ENCODE measurements at regions not wholly inside any gene's neighbourhood (a gene's known extent, or its start where the extent isn't known, plus 50 kb on each side); places are given as distances from the start of the nearest gene placed in this dataset.
"Not testable (repeated sequence)": the region's sequence is repeated elsewhere in the genome, so short reads cannot be mapped to it uniquely, and the experiment has no call there.

- no peak for DNase-seq (ENCODE audit: low spot score)
Observed at GRCh38 chrX:150238632-150239382, 124.3 kb upstream of the MAMLD1 start.

- no peak for DNase-seq (ENCODE audit: low spot score)
Observed at GRCh38 chrX:150239946-150240642, 123.0 kb upstream of the MAMLD1 start.

- no peak for DNase-seq (ENCODE audit: low spot score)
Observed at GRCh38 chrX:150240643-150240970, 122.5 kb upstream of the MAMLD1 start.

- DNase-seq (ENCODE audit: low spot score): no peak
Observed at GRCh38 chrX:150253959-150254620, 109.0 kb upstream of the MAMLD1 start.

GRCh38 chrX:150254909-150255308 lies 108.2 kb upstream of the MAMLD1 start:
- DNase-seq (ENCODE audit: low spot score): no peak

GRCh38 chrX:150255441-150256296 lies 107.4 kb upstream of the MAMLD1 start:
- no peak for DNase-seq (ENCODE audit: low spot score)

GRCh38 chrX:150256297-150256650 lies 106.8 kb upstream of the MAMLD1 start:
- DNase-seq (ENCODE audit: low spot score): no peak

GRCh38 chrX:150257353-150258175 lies 105.6 kb upstream of the MAMLD1 start:
- DNase-seq (ENCODE audit: low spot score): no peak

- no peak for DNase-seq (ENCODE audit: low spot score)
Observed at GRCh38 chrX:150258176-150258425, 105.0 kb upstream of the MAMLD1 start.

- no peak for DNase-seq (ENCODE audit: low spot score)
Observed at GRCh38 chrX:150258463-150259430, 104.4 kb upstream of the MAMLD1 start.

- no peak for DNase-seq (ENCODE audit: low spot score)
Observed at GRCh38 chrX:150262456-150262855, 100.7 kb upstream of the MAMLD1 start.

- DNase-seq (ENCODE audit: low spot score): no peak
Observed at GRCh38 chrX:150268839-150269355, 94.2 kb upstream of the MAMLD1 start.

- DNase-seq (ENCODE audit: low spot score): no peak
Observed at GRCh38 chrX:150269605-150270254, 93.4 kb upstream of the MAMLD1 start.

GRCh38 chrX:150270622-150271021 lies 92.5 kb upstream of the MAMLD1 start:
- DNase-seq (ENCODE audit: low spot score): no peak

GRCh38 chrX:150273575-150274294 lies 89.4 kb upstream of the MAMLD1 start:
- not testable (repeated sequence) for DNase-seq (ENCODE audit: low spot score)

GRCh38 chrX:150282953-150283352 lies 80.2 kb upstream of the MAMLD1 start:
- no peak for DNase-seq (ENCODE audit: low spot score)

GRCh38 chrX:150291014-150291413 lies 72.1 kb upstream of the MAMLD1 start:
- DNase-seq (ENCODE audit: low spot score): no peak

- DNase-seq (ENCODE audit: low spot score): no peak
Observed at GRCh38 chrX:150293311-150294013, 69.7 kb upstream of the MAMLD1 start.
